ENCODE measurements at regions not wholly inside any gene's neighbourhood (a gene's known extent, or its start where the extent isn't known, plus 50 kb on each side); places are given as distances from the start of the nearest gene placed in this dataset.

- H3K9ac ChIP-seq (ENCODE audit: low read depth, low read length): no peak overlapping the region
- no peak overlapping the region for H3K18ac ChIP-seq (ENCODE audit: low read depth, low read length)
- no peaks in the 10 kb centered on the region for H3K27me3 ChIP-seq (ENCODE audit: control insufficient read depth, insufficient read depth, low read length)
- no peaks in the 10 kb centered on the region for H3K79me1 ChIP-seq (ENCODE audit: low read depth in 1 of 2, low read length in 2 of 2)
- H4K8ac ChIP-seq (ENCODE audit: low read depth in 2 of 2, low read length in 2 of 2): no peak overlapping the region
- no peak overlapping the region for H2BK20ac ChIP-seq (ENCODE audit: low read depth, low read length)
- ChIA-PET CTCF (no interaction called here), POLR2A (ENCODE audit: unreplicated experiment) (no interaction called here)
- H3K4me2 ChIP-seq (ENCODE audit: low read depth, low read length): no peak overlapping the region
- H3K4me3 ChIP-seq (ENCODE audit: insufficient read depth, low read depth, low read length): no peak overlapping the region
- intact Hi-C loops (cut with micrococcal nuclease) (no loop called here), in situ Hi-C loops (cut with MboI; ENCODE audit: low sequenced_read_pairs) (no loop called here), dilution Hi-C loops (cut with HindIII; ENCODE audit: low sequenced_read_pairs, unreplicated experiment) (no loop called here)
- no peak overlapping the region for H4K91ac ChIP-seq (ENCODE audit: insufficient read depth, low read depth, low read length)
- H3K9me1 ChIP-seq (ENCODE audit: insufficient read depth, low read length): no peaks in the 10 kb centered on the region
- no peak overlapping the region for H3K56ac ChIP-seq (ENCODE audit: extremely low read depth, insufficient read depth, low read length)
- H4K20me1 ChIP-seq (ENCODE audit: insufficient read depth, low read length): no peaks in the 10 kb centered on the region
- H3K4ac ChIP-seq (ENCODE audit: low read depth, low read length): no peak overlapping the region
- no peak for DNase-seq
- H3K27ac ChIP-seq (ENCODE audit: insufficient read depth, low read length): no peak overlapping the region
- H3K14ac ChIP-seq (replicated peaks; ENCODE audit: low read depth, low read length): no peak overlapping the region
- H3K4me1 ChIP-seq (ENCODE audit: control insufficient read depth, insufficient read depth, low read length): no peaks in the 10 kb centered on the region
- no peak overlapping the region for H2AK9ac ChIP-seq (replicated peaks; ENCODE audit: low read depth, low read length, poor library complexity)
- TF ChIP-seq USF2 (IDR thresholded peaks at IDR 0.05; ENCODE audit: low read depth, low read length) (no peak), SMC3 (IDR thresholded peaks at IDR 0.05; ENCODE audit: low read depth, low read length) (no peak), POLR2A (IDR thresholded peaks at IDR 0.05; ENCODE audit: low read depth, low read length) (no peak), CHD1 (IDR thresholded peaks at IDR 0.05; ENCODE audit: low read depth, low read length) (no peak), MAZ (IDR thresholded peaks at IDR 0.05; ENCODE audit: borderline replicate concordance, low read depth, low read length) (no peak), ELK1 (IDR thresholded peaks at IDR 0.05; ENCODE audit: borderline replicate concordance, low read depth, low read length) (no peak), MAFK (IDR thresholded peaks at IDR 0.05; ENCODE audit: low read depth, low read length) (no peak), NFE2L2 (IDR thresholded peaks at IDR 0.05; ENCODE audit: low read depth, low read length) (no peak), MXI1 (IDR thresholded peaks at IDR 0.05; ENCODE audit: borderline replicate concordance, low read depth, low read length) (no peak), RFX5 (IDR thresholded peaks at IDR 0.05; ENCODE audit: low read depth, low read length) (no peak), RCOR1 (IDR thresholded peaks at IDR 0.05; ENCODE audit: insufficient replicate concordance, low read length) (no peak), CEBPB (IDR thresholded peaks at IDR 0.05; ENCODE audit: low read depth, low read length) (no peak)
- H3K9me3 ChIP-seq (ENCODE audit: control insufficient read depth, insufficient read depth, low read length): peaks cover 45% of the 10 kb centered on the region
- no peaks in the 10 kb centered on the region for H3K36me3 ChIP-seq (ENCODE audit: control insufficient read depth, insufficient read depth, low read length)
- no peak overlapping the region for H2BK15ac ChIP-seq (ENCODE audit: low read depth, low read length)
- no peak overlapping the region for H3K23ac ChIP-seq (ENCODE audit: low read depth, low read length)
- H2BK120ac ChIP-seq (ENCODE audit: low read depth, low read length): no peak overlapping the region
- no peak for ATAC-seq (ENCODE audit: low read depth)
- H2AK5ac ChIP-seq (ENCODE audit: low read depth, low read length): no peak overlapping the region
- no peak overlapping the region for H2BK5ac ChIP-seq (ENCODE audit: low read depth, low read length, poor library complexity, severe bottlenecking)
- WGBS, 2 experiments (ENCODE audit: extremely low coverage in 2 of 2, insufficient read length in 1 of 2): 31% methylated on average over 4 of the region's 8 CpGs; no CpG with 5 or more reads in 1 of the 2 experiments
- BruUV-seq (replicated peaks): no TSS peak
- H4K5ac ChIP-seq (ENCODE audit: low read depth, low read length): no peak overlapping the region
- no peak overlapping the region for H2AFZ ChIP-seq (replicated peaks; ENCODE audit: low read length, poor library complexity)
These were observed 350.8 kb downstream of the CYRIA start for GRCh38 chr2:16314691-16315457.

All from IMR-90 (cell line).